ENCODE measurements at regions not wholly inside any gene's neighbourhood (a gene's known extent, or its start where the extent isn't known, plus 50 kb on each side); places are given as distances from the start of the nearest gene placed in this dataset.

DNA sequence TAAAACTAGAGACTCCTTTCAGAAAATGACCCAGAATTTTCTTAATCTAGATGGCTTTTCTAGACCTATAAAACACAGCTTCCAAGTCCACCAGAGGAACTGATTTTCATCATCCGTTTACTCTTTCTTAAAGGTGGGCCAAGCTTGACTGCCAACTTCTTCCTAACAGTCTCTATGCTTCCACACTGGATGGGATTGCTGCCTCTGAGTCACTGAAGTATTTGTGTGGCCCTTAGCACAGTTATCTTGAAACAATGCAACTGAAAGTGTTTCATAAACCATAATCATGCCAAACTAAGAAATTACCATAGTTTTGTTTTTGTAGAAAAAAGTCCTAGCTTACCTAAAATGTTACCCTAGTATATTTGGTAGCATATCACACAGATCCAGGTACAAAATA lies 985.7 kb downstream of the TUSC7 start:
- H2AFZ ChIP-seq (ENCODE audit: insufficient read depth, low read length, poor library complexity), result no peak overlapping the region
- no peaks in the 10 kb centered on the region for H3K4me1 ChIP-seq (ENCODE audit: control insufficient read depth in 1 of 2, insufficient read depth in 2 of 2, low read length in 2 of 2)
- H3K9ac ChIP-seq (ENCODE audit: low read length), result no peak overlapping the region
- no peak for DNase-seq
- H3K27ac ChIP-seq (ENCODE audit: low read depth, low read length), result no peak overlapping the region
- no peak overlapping the region for H3K23ac ChIP-seq (ENCODE audit: low read length)
- no peak overlapping the region for H3K14ac ChIP-seq (ENCODE audit: low read length)
- H3K36me3 ChIP-seq (ENCODE audit: control insufficient read depth in 1 of 2, insufficient read depth in 2 of 2, low read length in 2 of 2), result no peaks in the 10 kb centered on the region
- H4K91ac ChIP-seq (ENCODE audit: low read depth, low read length), result no peak overlapping the region
- H3K4me3 ChIP-seq (ENCODE audit: low read depth, low read length), result no peak overlapping the region
- H4K12ac ChIP-seq (ENCODE audit: low read depth, low read length), result no peak overlapping the region
- H3K79me1 ChIP-seq (ENCODE audit: low read length), result no peaks in the 10 kb centered on the region
- no peak overlapping the region for H3K4me2 ChIP-seq (ENCODE audit: low read length)
- no peaks in the 10 kb centered on the region for H3K79me2 ChIP-seq (ENCODE audit: control insufficient read depth, insufficient read depth, low read length, poor library complexity)
- no peaks in the 10 kb centered on the region for H3K9me3 ChIP-seq (ENCODE audit: insufficient read depth, low read depth, low read length)
- H2BK12ac ChIP-seq (ENCODE audit: low read length), result no peak overlapping the region
- no peak overlapping the region for H2AK5ac ChIP-seq (ENCODE audit: low read length)
- H3K18ac ChIP-seq (ENCODE audit: low read length), result no peak overlapping the region
- WGBS (ENCODE audit: extremely low coverage, insufficient coverage, insufficient read length), result no CpG with 5 or more reads among the region's 1 CpG
- no peak overlapping the region for H3K4ac ChIP-seq (ENCODE audit: low read depth, low read length)
- H2BK120ac ChIP-seq (ENCODE audit: insufficient read depth, low read length, poor library complexity), result no peak overlapping the region
- H2BK5ac ChIP-seq (ENCODE audit: low read depth, low read length, poor library complexity), result no peak overlapping the region
- H4K8ac ChIP-seq (ENCODE audit: low read depth, low read length), result no peak overlapping the region
- H3K27me3 ChIP-seq (ENCODE audit: insufficient read depth, low read length), result no peaks in the 10 kb centered on the region

GRCh38 chr3:117695871-117696645 lies 986.5 kb downstream of the TUSC7 start:
- no peaks in the 10 kb centered on the region for H3K27me3 ChIP-seq (ENCODE audit: insufficient read depth, low read length)
- H2BK5ac ChIP-seq (ENCODE audit: low read depth, low read length, poor library complexity), result no peak overlapping the region
- H2AK5ac ChIP-seq (ENCODE audit: low read length), result no peak overlapping the region
- no peak overlapping the region for H3K18ac ChIP-seq (ENCODE audit: low read length)
- no peak overlapping the region for H3K14ac ChIP-seq (ENCODE audit: low read length)
- no peaks in the 10 kb centered on the region for H3K79me1 ChIP-seq (ENCODE audit: low read length)
- no peak overlapping the region for H3K27ac ChIP-seq (ENCODE audit: low read depth, low read length)
- H2BK12ac ChIP-seq (ENCODE audit: low read length), result no peak overlapping the region
- no peaks in the 10 kb centered on the region for H3K9me3 ChIP-seq (ENCODE audit: insufficient read depth, low read depth, low read length)
- no peaks in the 10 kb centered on the region for H3K36me3 ChIP-seq (ENCODE audit: control insufficient read depth in 1 of 2, insufficient read depth in 2 of 2, low read length in 2 of 2)
- no peak overlapping the region for H4K12ac ChIP-seq (ENCODE audit: low read depth, low read length)
- no peak overlapping the region for H4K91ac ChIP-seq (ENCODE audit: low read depth, low read length)
- no CpG with 5 or more reads among the region's 4 CpGs for WGBS (ENCODE audit: extremely low coverage, insufficient coverage, insufficient read length)
- no peaks in the 10 kb centered on the region for H3K4me1 ChIP-seq (ENCODE audit: control insufficient read depth in 1 of 2, insufficient read depth in 2 of 2, low read length in 2 of 2)
- H3K4me3 ChIP-seq (ENCODE audit: low read depth, low read length), result no peak overlapping the region
- H2BK120ac ChIP-seq (ENCODE audit: insufficient read depth, low read length, poor library complexity), result no peak overlapping the region
- peak; percentile 55 to 56 for DNase-seq
- H2AFZ ChIP-seq (ENCODE audit: insufficient read depth, low read length, poor library complexity), result no peak overlapping the region
- H3K9ac ChIP-seq (ENCODE audit: low read length), result no peak overlapping the region
- H3K23ac ChIP-seq (ENCODE audit: low read length), result no peak overlapping the region
- no peak overlapping the region for H3K4ac ChIP-seq (ENCODE audit: low read depth, low read length)
- H3K4me2 ChIP-seq (ENCODE audit: low read length), result no peak overlapping the region
- H3K79me2 ChIP-seq (ENCODE audit: control insufficient read depth, insufficient read depth, low read length, poor library complexity), result no peaks in the 10 kb centered on the region
- H4K8ac ChIP-seq (ENCODE audit: low read depth, low read length), result no peak overlapping the region

DNA sequence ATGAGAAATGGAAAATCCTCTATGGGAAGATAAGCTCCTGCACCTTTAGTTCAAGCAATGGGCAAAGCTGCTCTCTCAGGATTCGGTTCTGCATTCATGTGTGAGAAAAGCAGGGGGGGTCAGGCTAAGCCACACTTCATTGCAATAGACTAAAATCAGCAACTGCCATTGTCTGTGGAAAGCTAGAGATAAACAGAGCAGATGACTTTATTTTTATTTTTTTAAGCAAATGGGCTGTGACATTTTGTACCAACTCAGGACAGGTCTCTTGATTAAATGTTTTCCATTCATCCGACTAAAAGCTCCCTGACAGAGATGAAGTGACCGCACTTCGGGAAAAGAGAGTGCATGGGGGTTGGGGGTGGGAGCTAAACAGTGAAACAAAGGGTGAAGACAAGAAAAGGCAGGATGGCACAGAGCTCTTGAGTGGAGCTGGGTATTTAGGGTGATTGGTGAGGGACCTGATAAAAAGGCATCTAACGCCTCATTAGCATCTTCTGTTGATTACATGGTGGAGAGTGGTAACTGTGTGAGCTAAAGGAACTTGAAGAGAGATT lies 987.4 kb downstream of the TUSC7 start:
- Histone ChIP-seq H2BK12ac (ENCODE audit: low read length) (no peak overlapping the region), H3K79me2 (ENCODE audit: control insufficient read depth, insufficient read depth, low read length, poor library complexity) (no peaks in the 10 kb centered on the region), H3K4me3 (ENCODE audit: low read depth, low read length) (no peak overlapping the region), H2AK5ac (ENCODE audit: low read length) (no peak overlapping the region), H2BK5ac (ENCODE audit: low read depth, low read length, poor library complexity) (no peak overlapping the region), H3K4ac (ENCODE audit: low read depth, low read length) (no peak overlapping the region), H3K4me2 (ENCODE audit: low read length) (no peak overlapping the region), H3K36me3 (ENCODE audit: control insufficient read depth in 1 of 2, insufficient read depth in 2 of 2, low read length in 2 of 2) (no peaks in the 10 kb centered on the region), H4K12ac (ENCODE audit: low read depth, low read length) (no peak overlapping the region), H3K27me3 (ENCODE audit: insufficient read depth, low read length) (no peaks in the 10 kb centered on the region), H2BK120ac (ENCODE audit: insufficient read depth, low read length, poor library complexity) (no peak overlapping the region), H3K18ac (ENCODE audit: low read length) (no peak overlapping the region), H3K14ac (ENCODE audit: low read length) (no peak overlapping the region), H4K8ac (ENCODE audit: low read depth, low read length) (no peak overlapping the region), H3K9me3 (ENCODE audit: insufficient read depth, low read depth, low read length) (no peaks in the 10 kb centered on the region), H3K9ac (ENCODE audit: low read length) (no peak overlapping the region), H3K23ac (ENCODE audit: low read length) (no peak overlapping the region), H3K27ac (ENCODE audit: low read depth, low read length) (no peak overlapping the region), H3K79me1 (ENCODE audit: low read length) (no peaks in the 10 kb centered on the region), H4K91ac (ENCODE audit: low read depth, low read length) (no peak overlapping the region), H3K4me1 (ENCODE audit: control insufficient read depth in 1 of 2, insufficient read depth in 2 of 2, low read length in 2 of 2) (no peaks in the 10 kb centered on the region), H2AFZ (ENCODE audit: insufficient read depth, low read length, poor library complexity) (no peak overlapping the region)
- no CpG with 5 or more reads among the region's 5 CpGs for WGBS (ENCODE audit: extremely low coverage, insufficient coverage, insufficient read length)
- no peak for DNase-seq

- DNase-seq, result no peak
- no peaks in the 10 kb centered on the region for H3K36me3 ChIP-seq (ENCODE audit: control insufficient read depth in 1 of 2, insufficient read depth in 2 of 2, low read length in 2 of 2)
- no peak overlapping the region for H4K8ac ChIP-seq (ENCODE audit: low read depth, low read length)
- H3K14ac ChIP-seq (ENCODE audit: low read length), result no peak overlapping the region
- H3K9ac ChIP-seq (ENCODE audit: low read length), result no peak overlapping the region
- H3K23ac ChIP-seq (ENCODE audit: low read length), result no peak overlapping the region
- H2AK5ac ChIP-seq (ENCODE audit: low read length), result no peak overlapping the region
- H2BK120ac ChIP-seq (ENCODE audit: insufficient read depth, low read length, poor library complexity), result no peak overlapping the region
- H3K9me3 ChIP-seq (ENCODE audit: insufficient read depth, low read depth, low read length), result no peaks in the 10 kb centered on the region
- H2BK5ac ChIP-seq (ENCODE audit: low read depth, low read length, poor library complexity), result no peak overlapping the region
- H3K4me3 ChIP-seq (ENCODE audit: low read depth, low read length), result no peak overlapping the region
- H3K79me2 ChIP-seq (ENCODE audit: control insufficient read depth, insufficient read depth, low read length, poor library complexity), result no peaks in the 10 kb centered on the region
- H3K4me1 ChIP-seq (ENCODE audit: control insufficient read depth in 1 of 2, insufficient read depth in 2 of 2, low read length in 2 of 2), result no peaks in the 10 kb centered on the region
- H3K27ac ChIP-seq (ENCODE audit: low read depth, low read length), result no peak overlapping the region
- no peak overlapping the region for H2BK12ac ChIP-seq (ENCODE audit: low read length)
- no peak overlapping the region for H3K4me2 ChIP-seq (ENCODE audit: low read length)
- no peaks in the 10 kb centered on the region for H3K79me1 ChIP-seq (ENCODE audit: low read length)
- no CpG with 5 or more reads among the region's 2 CpGs for WGBS (ENCODE audit: extremely low coverage, insufficient coverage, insufficient read length)
- no peak overlapping the region for H3K4ac ChIP-seq (ENCODE audit: low read depth, low read length)
- H4K91ac ChIP-seq (ENCODE audit: low read depth, low read length), result no peak overlapping the region
- H3K18ac ChIP-seq (ENCODE audit: low read length), result no peak overlapping the region
- no peaks in the 10 kb centered on the region for H3K27me3 ChIP-seq (ENCODE audit: insufficient read depth, low read length)
- no peak overlapping the region for H2AFZ ChIP-seq (ENCODE audit: insufficient read depth, low read length, poor library complexity)
- H4K12ac ChIP-seq (ENCODE audit: low read depth, low read length), result no peak overlapping the region
Observed at GRCh38 chr3:117699058-117699457, 989.5 kb downstream of the TUSC7 start.

Data from trophoblast cell (in vitro differentiated cells and primary cell).